ENCODE measurements at regions not wholly inside any gene's neighbourhood (a gene's known extent, or its start where the extent isn't known, plus 50 kb on each side); places are given as distances from the start of the nearest gene placed in this dataset.

DNA sequence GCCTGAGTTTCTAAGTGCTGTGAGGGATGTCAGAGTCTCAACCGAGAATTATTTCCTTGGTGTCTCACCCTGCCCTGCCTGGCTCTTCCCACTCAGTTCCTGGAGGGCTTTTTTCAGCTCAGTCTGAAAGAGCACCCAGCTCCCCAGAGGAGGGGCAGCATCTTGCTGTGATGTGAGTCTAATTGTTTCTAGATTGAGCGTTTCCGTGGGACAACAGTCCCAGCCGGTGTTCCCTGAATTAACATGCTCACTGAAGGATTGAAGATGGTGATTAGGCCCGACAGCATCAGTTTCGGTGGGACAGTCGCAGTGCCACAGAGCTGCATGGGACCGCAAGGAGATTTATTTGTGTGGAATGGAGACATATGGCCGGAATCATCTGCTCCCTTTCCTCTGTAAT lies 587.6 kb downstream of the DHX35 start:
- ATAC-seq = no peak
- intact Hi-C loops (cut with DNase I) = no loop called here
- 75 to 85% (median 83%) methylated on average over 9 of the region's 9 CpGs for WGBS, 4 donors
- no peak for TF ChIP-seq CTCF (IDR thresholded peaks at IDR 0.05)
- no peak for TF ChIP-seq POLR2A (IDR thresholded peaks at IDR 0.05)
- Histone ChIP-seq H3K27ac (no peak overlapping the region), H3K27me3 (peaks cover 0 to 15% (median 0%) of the 10 kb centered on the region in 9 donors), H3K36me3 (no peaks in the 10 kb centered on the region), H3K4me1 (no peaks in the 10 kb centered on the region), H3K9me3 (peaks cover 0 to 2% (median 0%) of the 10 kb centered on the region in 12 donors), H3K4me3 (no peak overlapping the region)
- DNase-seq = no peak

DNA sequence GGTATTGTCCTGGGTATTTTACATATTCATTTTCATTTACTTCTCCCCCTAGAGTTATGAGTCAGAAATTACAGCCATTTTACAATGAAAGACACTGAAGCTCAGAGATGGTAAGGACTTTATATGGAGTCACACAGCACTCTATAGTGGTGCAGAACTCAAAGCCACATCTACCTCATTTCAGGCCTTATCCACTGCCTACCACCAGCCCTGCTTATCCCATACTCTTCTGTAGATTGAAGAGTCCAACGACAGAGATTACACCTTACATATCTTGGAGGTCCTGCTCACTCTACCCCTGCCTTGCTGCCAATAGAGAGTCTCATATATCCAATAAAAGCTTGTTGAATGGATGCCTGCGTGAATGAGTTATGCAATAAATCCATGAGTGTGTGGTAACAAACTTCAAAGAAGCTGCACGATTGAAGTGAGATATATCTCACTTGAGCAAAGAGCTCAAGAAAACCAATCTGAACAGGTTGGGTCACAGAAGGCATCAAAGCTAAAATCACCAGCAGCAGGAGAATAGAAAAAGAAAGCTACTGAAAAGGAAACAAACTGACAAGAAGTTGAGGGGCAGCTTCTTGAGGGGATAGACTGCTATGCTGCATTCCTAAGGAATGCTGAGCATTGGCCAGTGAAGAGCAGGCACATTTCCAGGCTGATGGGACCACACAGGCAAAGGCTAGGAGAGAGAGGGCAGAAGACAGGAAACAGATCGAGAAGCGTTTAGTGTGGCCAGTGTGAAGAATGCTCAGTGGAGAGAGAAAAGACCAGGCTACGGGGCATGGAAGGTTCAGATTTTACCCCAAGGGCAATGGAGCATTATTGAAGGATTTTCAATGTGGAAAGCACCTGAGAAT lies 585.6 kb downstream of the DHX35 start:
- ATAC-seq = no peak
- H3K9me3 ChIP-seq = no peaks in the 10 kb centered on the region

GRCh38 chr20:39541136-39541803 lies 579.1 kb downstream of the DHX35 start:
- intact Hi-C loops (cut with DNase I) = no loop called here
- H3K27me3 ChIP-seq = peaks cover 0 to 8% (median 0%) of the 10 kb centered on the region in 9 donors

More for the DNA sequence above, 585.6 kb downstream of the DHX35 start:
- TF ChIP-seq POLR2A (IDR thresholded peaks at IDR 0.05) = no peak
- no peak for TF ChIP-seq CTCF (IDR thresholded peaks at IDR 0.05)
- Histone ChIP-seq H3K4me3 (no peak overlapping the region), H3K36me3 (no peaks in the 10 kb centered on the region), H3K4me1 (no peaks in the 10 kb centered on the region), H3K27me3 (peaks cover 0 to 22% (median 0%) of the 10 kb centered on the region in 9 donors), H3K27ac (no peak overlapping the region)
- DNase-seq = no peak
- WGBS, 4 donors = 69 to 77% (median 72%) methylated on average over 6 of the region's 6 CpGs
- intact Hi-C loops (cut with DNase I) = no loop called here

More at GRCh38 chr20:39541136-39541803, 579.1 kb downstream of the DHX35 start:
- no peak overlapping the region for H3K4me3 ChIP-seq
- H3K4me1 ChIP-seq = no peaks in the 10 kb centered on the region
- DNase-seq (no peak), ATAC-seq (no peak)
- no peak for TF ChIP-seq CTCF (IDR thresholded peaks at IDR 0.05)
- TF ChIP-seq POLR2A (IDR thresholded peaks at IDR 0.05) = no peak
- no peaks in the 10 kb centered on the region for H3K9me3 ChIP-seq
- no peak overlapping the region for H3K27ac ChIP-seq
- 77 to 83% (median 80%) methylated on average over 2 of the region's 2 CpGs for WGBS, 4 donors
- H3K36me3 ChIP-seq = no peaks in the 10 kb centered on the region
